ENCODE measurements at regions not wholly inside any gene's neighbourhood (a gene's known extent, or its start where the extent isn't known, plus 50 kb on each side); places are given as distances from the start of the nearest gene placed in this dataset.
A peak's percentile ranks its signal among the peaks of the same experiment; 100 is the strongest.

GRCh38 chr6:45727228-45727627 lies 288.4 kb downstream of the CLIC5 start:
- H3K4me1 Mint-ChIP-seq (ENCODE audit: low read depth): peaks cover 4% of the 10 kb centered on the region
- H3K9me3 Mint-ChIP-seq: peaks cover 3 to 4% of the 10 kb centered on the region in 2 donors
- H3K27ac Mint-ChIP-seq: no peak overlapping the region
- H3K27me3 Mint-ChIP-seq (ENCODE audit: low read depth): peaks cover 6% of the 10 kb centered on the region
- no peak overlapping the region for H3K4me3 Mint-ChIP-seq
- H3K36me3 Mint-ChIP-seq (ENCODE audit: insufficient read depth in 2 of 2): peaks cover 3 to 6% of the 10 kb centered on the region in 2 donors
- ATAC-seq (replicated peaks in 1 of 2) (no peak), DNase-seq (no peak)

GRCh38 chr6:45726444-45726843 lies 289.2 kb downstream of the CLIC5 start:
- DNase-seq (no peak), ATAC-seq (replicated peaks in 1 of 2) (no peak)
- Mint-ChIP-seq H3K27me3 (ENCODE audit: low read depth) (peaks cover 6% of the 10 kb centered on the region), H3K9me3 (peaks cover 3 to 4% of the 10 kb centered on the region in 2 donors), H3K4me1 (ENCODE audit: low read depth) (peaks cover 4% of the 10 kb centered on the region), H3K4me3 (no peak overlapping the region), H3K36me3 (ENCODE audit: insufficient read depth in 2 of 2) (peaks cover 3 to 6% of the 10 kb centered on the region in 2 donors), H3K27ac (no peak overlapping the region)

GRCh38 chr6:45724511-45724910 lies 291.1 kb downstream of the CLIC5 start:
- no peak overlapping the region for H3K27ac Mint-ChIP-seq
- no peak for ATAC-seq (replicated peaks in 1 of 2)
- H3K4me3 Mint-ChIP-seq: no peak overlapping the region
- H3K4me1 Mint-ChIP-seq (ENCODE audit: low read depth): peaks cover 5% of the 10 kb centered on the region
- H3K36me3 Mint-ChIP-seq (ENCODE audit: insufficient read depth in 2 of 2): peaks cover 3 to 6% of the 10 kb centered on the region in 2 donors
- H3K27me3 Mint-ChIP-seq (ENCODE audit: low read depth): peaks cover 6% of the 10 kb centered on the region
- DNase-seq: no peak
- peaks cover 3 to 4% of the 10 kb centered on the region in 2 donors for H3K9me3 Mint-ChIP-seq

- Mint-ChIP-seq H3K27ac (no peak overlapping the region), H3K4me1 (ENCODE audit: low read depth) (peaks cover 9% of the 10 kb centered on the region), H3K4me3 (no peak overlapping the region), H3K36me3 (ENCODE audit: insufficient read depth in 2 of 2) (peaks cover 3 to 6% of the 10 kb centered on the region in 2 donors), H3K9me3 (peaks cover 3 to 4% of the 10 kb centered on the region in 2 donors), H3K27me3 (ENCODE audit: low read depth) (peaks cover 6% of the 10 kb centered on the region)
- ATAC-seq (replicated peaks in 1 of 2) (no peak), DNase-seq (no peak)
These were observed 291.6 kb downstream of the CLIC5 start for GRCh38 chr6:45724027-45724426.

GRCh38 chr6:45722876-45723275 lies 292.8 kb downstream of the CLIC5 start:
- H3K4me1 Mint-ChIP-seq (ENCODE audit: low read depth): peaks cover 14% of the 10 kb centered on the region
- peaks cover 3 to 6% of the 10 kb centered on the region in 2 donors for H3K36me3 Mint-ChIP-seq (ENCODE audit: insufficient read depth in 2 of 2)
- H3K9me3 Mint-ChIP-seq: peaks cover 3 to 4% of the 10 kb centered on the region in 2 donors
- peaks cover 6% of the 10 kb centered on the region for H3K27me3 Mint-ChIP-seq (ENCODE audit: low read depth)
- no peak overlapping the region for H3K4me3 Mint-ChIP-seq
- no peak for ATAC-seq (replicated peaks in 1 of 2)
- no peak for DNase-seq
- no peak overlapping the region for H3K27ac Mint-ChIP-seq

GRCh38 chr6:45721665-45722064 lies 294.0 kb downstream of the CLIC5 start:
- H3K27me3 Mint-ChIP-seq (ENCODE audit: low read depth): peaks cover 6% of the 10 kb centered on the region
- no peak for DNase-seq
- ATAC-seq (replicated peaks in 1 of 2): no peak
- peaks cover 3 to 4% of the 10 kb centered on the region in 2 donors for H3K9me3 Mint-ChIP-seq
- H3K36me3 Mint-ChIP-seq (ENCODE audit: insufficient read depth in 2 of 2): peaks cover 3 to 6% of the 10 kb centered on the region in 2 donors
- no peak overlapping the region for H3K27ac Mint-ChIP-seq
- no peak overlapping the region for H3K4me3 Mint-ChIP-seq
- H3K4me1 Mint-ChIP-seq (ENCODE audit: low read depth): peaks cover 23% of the 10 kb centered on the region

- peaks cover 0 to 3% of the 10 kb centered on the region in 2 donors for H3K9me3 Mint-ChIP-seq
- DNase-seq (no peak), ATAC-seq (replicated peaks in 1 of 2) (no peak)
- peaks cover 6% of the 10 kb centered on the region for H3K27me3 Mint-ChIP-seq (ENCODE audit: low read depth)
- H3K4me1 Mint-ChIP-seq (ENCODE audit: low read depth): peaks cover 50% of the 10 kb centered on the region
- no peak overlapping the region for H3K27ac Mint-ChIP-seq
- H3K36me3 Mint-ChIP-seq (ENCODE audit: insufficient read depth in 2 of 2): peaks cover 3 to 4% of the 10 kb centered on the region in 2 donors
- H3K4me3 Mint-ChIP-seq: no peak overlapping the region
These were observed 296.8 kb downstream of the CLIC5 start for GRCh38 chr6:45718871-45719270.

- Mint-ChIP-seq H3K4me3 (no peak overlapping the region), H3K27ac (no peak overlapping the region), H3K36me3 (ENCODE audit: insufficient read depth in 2 of 2) (peaks cover 3 to 4% of the 10 kb centered on the region in 2 donors), H3K4me1 (ENCODE audit: low read depth) (peaks cover 55% of the 10 kb centered on the region), H3K9me3 (peaks cover 0 to 3% of the 10 kb centered on the region in 2 donors), H3K27me3 (ENCODE audit: low read depth) (peaks cover 6% of the 10 kb centered on the region)
- ATAC-seq (replicated peaks in 1 of 2) (no peak), DNase-seq (no peak)
These were observed 297.5 kb downstream of the CLIC5 start for GRCh38 chr6:45718131-45718530.

- Mint-ChIP-seq H3K27me3 (ENCODE audit: low read depth) (peaks cover 2% of the 10 kb centered on the region), H3K4me1 (ENCODE audit: low read depth) (peaks cover 59% of the 10 kb centered on the region), H3K9me3 (no peaks in the 10 kb centered on the region), H3K36me3 (ENCODE audit: insufficient read depth in 2 of 2) (peaks cover under 1% of the 10 kb centered on the region in 2 donors), H3K4me3 (no peak overlapping the region), H3K27ac (peak overlapping the region; percentile 10)
- DNase-seq (no peak), ATAC-seq (replicated peaks in 1 of 2) (no peak)
These were observed 297.9 kb downstream of the CLIC5 start for GRCh38 chr6:45717715-45718114.

- Mint-ChIP-seq H3K9me3 (no peaks in the 10 kb centered on the region), H3K36me3 (ENCODE audit: insufficient read depth in 2 of 2) (no peaks in the 10 kb centered on the region), H3K27ac (no peak overlapping the region), H3K4me1 (ENCODE audit: low read depth) (peaks cover 66% of the 10 kb centered on the region), H3K27me3 (ENCODE audit: low read depth) (no peaks in the 10 kb centered on the region), H3K4me3 (no peak overlapping the region)
- no peak for ATAC-seq (replicated peaks in 1 of 2)
- no peak for DNase-seq
These were observed 298.6 kb downstream of the CLIC5 start for GRCh38 chr6:45717027-45717426.

- H3K27ac Mint-ChIP-seq: peak overlapping the region; percentile 11
- peak; percentile 27 to 28 for DNase-seq
- H3K9me3 Mint-ChIP-seq: no peaks in the 10 kb centered on the region
These were observed 300.2 kb downstream of the CLIC5 start for GRCh38 chr6:45715508-45715803.

GRCh38 chr6:45714741-45715507 lies 300.7 kb downstream of the CLIC5 start:
- H3K4me1 Mint-ChIP-seq (ENCODE audit: low read depth): peaks cover 67% of the 10 kb centered on the region
- H3K27ac Mint-ChIP-seq: peak overlapping the region; percentile 69
- peak overlapping the region; percentile 33 to 74 for H3K4me3 Mint-ChIP-seq
- no peaks in the 10 kb centered on the region for H3K36me3 Mint-ChIP-seq (ENCODE audit: insufficient read depth in 2 of 2)
- peak; percentile 51 to 64 for DNase-seq
- ATAC-seq (replicated peaks in 1 of 2): peak; percentile 15 to 39
- H3K9me3 Mint-ChIP-seq: no peaks in the 10 kb centered on the region
- no peaks in the 10 kb centered on the region for H3K27me3 Mint-ChIP-seq (ENCODE audit: low read depth)

More at GRCh38 chr6:45715508-45715803, 300.2 kb downstream of the CLIC5 start:
- Mint-ChIP-seq H3K4me3 (peak overlapping the region; percentile 33 to 43), H3K4me1 (ENCODE audit: low read depth) (peaks cover 67% of the 10 kb centered on the region), H3K27me3 (ENCODE audit: low read depth) (no peaks in the 10 kb centered on the region), H3K36me3 (ENCODE audit: insufficient read depth in 2 of 2) (no peaks in the 10 kb centered on the region)
- ATAC-seq (replicated peaks in 1 of 2): peak in 1 of 2 donors; percentile 9

- H3K27me3 Mint-ChIP-seq (ENCODE audit: low read depth): no peaks in the 10 kb centered on the region
- peak; percentile 20 to 22 for ATAC-seq (replicated peaks in 1 of 2)
- no peaks in the 10 kb centered on the region for H3K36me3 Mint-ChIP-seq (ENCODE audit: insufficient read depth in 2 of 2)
- H3K4me3 Mint-ChIP-seq: peak overlapping the region; percentile 33 to 74
- peak; percentile 35 to 38 for DNase-seq
- H3K9me3 Mint-ChIP-seq: no peaks in the 10 kb centered on the region
- peak overlapping the region; percentile 69 for H3K27ac Mint-ChIP-seq
- H3K4me1 Mint-ChIP-seq (ENCODE audit: low read depth): peaks cover 63% of the 10 kb centered on the region
These were observed 301.5 kb downstream of the CLIC5 start for GRCh38 chr6:45714006-45714730.
